Right hindlimb (tissue), 1 donor: ENCODE measurements at regions not wholly inside any gene's neighbourhood (a gene's known extent, or its start where the extent isn't known, plus 50 kb on each side); places are given as distances from the start of the nearest gene placed in this dataset.

ENCODE experiments used
- DNase-seq: peaks from one replicate; pipeline ENCODE4 v3.0.0-alpha.2; 2018

GRCh38 chr6:109224994-109225393 is 129.7 kb downstream of the CEP57L1 start:
- DNase-seq, result no peak

GRCh38 chr6:109224107-109224875 is 129.0 kb downstream of the CEP57L1 start:
- no peak for DNase-seq

- no peak for DNase-seq
Measured at GRCh38 chr6:109222848-109223247, 127.5 kb downstream of the CEP57L1 start.

DNA sequence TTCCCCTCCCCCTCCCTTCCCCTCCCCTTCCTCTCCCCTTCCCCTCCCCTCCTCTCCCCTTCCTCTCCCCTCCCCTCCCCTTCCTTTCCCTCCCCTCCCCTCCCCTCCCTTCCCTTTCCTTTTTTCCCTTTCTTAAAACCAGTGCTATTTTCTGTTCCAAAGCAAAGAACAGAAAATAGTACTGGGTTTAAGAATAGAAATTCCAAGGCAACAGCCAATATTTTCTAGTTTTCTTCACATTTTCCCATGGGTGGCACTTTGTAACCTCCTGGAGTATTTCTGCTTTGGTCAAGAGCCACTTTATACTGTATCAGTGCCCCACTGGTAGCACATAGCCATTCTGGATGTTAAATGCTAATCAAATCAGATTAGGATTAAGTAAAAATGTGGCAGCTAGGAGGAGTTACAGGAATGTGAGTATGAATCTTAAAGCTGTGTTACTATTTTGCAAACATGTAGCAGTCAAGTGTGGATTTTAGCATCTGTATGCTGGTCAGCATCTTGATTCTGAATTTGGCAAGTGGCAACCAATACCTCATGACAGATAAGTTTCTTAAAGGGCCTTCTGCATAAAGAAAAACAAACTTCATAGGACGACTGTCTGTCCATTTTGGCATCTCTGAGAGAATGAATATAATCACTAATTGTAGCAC is 126.4 kb downstream of the CEP57L1 start:
- no peak for DNase-seq
